AG04450 (cell line): ENCODE measurements at regions not wholly inside any gene's neighbourhood (a gene's known extent, or its start where the extent isn't known, plus 50 kb on each side); places are given as distances from the start of the nearest gene placed in this dataset.

ENCODE experiments used
- CTCF ChIA-PET: fragments of 300-600, 350-600 bp; formaldehyde crosslinking; extraction: SDS; loops from one replicate; lab custom pipeline; 2022; ENCODE audit warnings: antibody characterized with exemption, inconsistent platforms; lab: Charles Lee
- POLR2A ChIA-PET: fragments of 350-600 bp; formaldehyde crosslinking; extraction: SDS; loops from one replicate; lab custom pipeline; 2021; ENCODE audit warnings: antibody characterized with exemption, inconsistent platforms; lab: Yijun Ruan, JAX
- DNase-seq: peaks from one replicate; pipeline ENCODE4 v3.0.0-alpha.2; 2011; ENCODE audit warnings: low read depth, low spot score
- H3K27ac ChIP-seq: one replicate; pipeline ENCODE4 v1.5.1; 2012; ENCODE audit warnings: low read depth, low read length, control low read depth
- H3K27me3 ChIP-seq: one replicate; pipeline ENCODE4 v1.6.0; 2012; ENCODE audit warnings: low read length; ENCODE audit not compliant: control insufficient read depth, insufficient read depth
- H3K4me3 ChIP-seq: 2 replicates; pipeline ENCODE4 v1.5.1; 2011; ENCODE audit warnings: mild to moderate bottlenecking, low read depth, low read length, control low read depth
- H3K9me3 ChIP-seq: 2 replicates; pipeline ENCODE4 v1.5.1; 2012; ENCODE audit warnings: low read length; ENCODE audit not compliant: control insufficient read depth, insufficient read depth
- TF ChIP-seq, protein P1 (sequence below): IDR thresholded peaks from 2 replicates; pipeline ENCODE4 v1.5.1; 2011; ENCODE audit warnings: low read depth, low read length, control low read depth, inconsistent platforms

DNA sequence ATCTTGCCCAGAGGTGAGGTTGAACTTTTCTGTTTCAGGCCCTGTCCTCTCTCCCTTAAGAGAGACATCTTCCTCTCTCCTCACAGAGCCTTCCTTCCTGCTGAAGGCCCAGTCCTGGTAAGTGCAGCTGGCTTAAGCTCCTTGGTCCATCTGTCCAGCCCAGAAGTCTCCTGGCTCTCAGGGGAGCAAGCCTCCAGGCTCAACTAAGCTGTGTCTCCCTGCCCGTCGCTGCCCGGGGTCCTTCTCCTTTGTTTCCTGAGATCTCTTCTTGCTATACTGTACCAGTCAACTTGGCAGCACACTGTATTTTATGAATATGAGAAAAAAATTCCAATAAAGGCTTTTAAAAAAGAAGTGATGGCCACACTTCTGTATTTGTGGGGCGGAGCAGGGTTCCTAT is 77.4 kb downstream of the KCNF1 start:
- Histone ChIP-seq H3K4me3 (no peak overlapping the region), H3K27me3 (peaks cover 2% of the 10 kb centered on the region), H3K27ac (no peak overlapping the region), H3K9me3 (no peaks in the 10 kb centered on the region; the same call in 1 of the 2 replicates)
- TF ChIP-seq, protein P1, sequence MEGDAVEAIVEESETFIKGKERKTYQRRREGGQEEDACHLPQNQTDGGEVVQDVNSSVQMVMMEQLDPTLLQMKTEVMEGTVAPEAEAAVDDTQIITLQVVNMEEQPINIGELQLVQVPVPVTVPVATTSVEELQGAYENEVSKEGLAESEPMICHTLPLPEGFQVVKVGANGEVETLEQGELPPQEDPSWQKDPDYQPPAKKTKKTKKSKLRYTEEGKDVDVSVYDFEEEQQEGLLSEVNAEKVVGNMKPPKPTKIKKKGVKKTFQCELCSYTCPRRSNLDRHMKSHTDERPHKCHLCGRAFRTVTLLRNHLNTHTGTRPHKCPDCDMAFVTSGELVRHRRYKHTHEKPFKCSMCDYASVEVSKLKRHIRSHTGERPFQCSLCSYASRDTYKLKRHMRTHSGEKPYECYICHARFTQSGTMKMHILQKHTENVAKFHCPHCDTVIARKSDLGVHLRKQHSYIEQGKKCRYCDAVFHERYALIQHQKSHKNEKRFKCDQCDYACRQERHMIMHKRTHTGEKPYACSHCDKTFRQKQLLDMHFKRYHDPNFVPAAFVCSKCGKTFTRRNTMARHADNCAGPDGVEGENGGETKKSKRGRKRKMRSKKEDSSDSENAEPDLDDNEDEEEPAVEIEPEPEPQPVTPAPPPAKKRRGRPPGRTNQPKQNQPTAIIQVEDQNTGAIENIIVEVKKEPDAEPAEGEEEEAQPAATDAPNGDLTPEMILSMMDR: no peak
- ChIA-PET CTCF (no interaction called here), POLR2A (no interaction called here)
- DNase-seq: no peak

DNA sequence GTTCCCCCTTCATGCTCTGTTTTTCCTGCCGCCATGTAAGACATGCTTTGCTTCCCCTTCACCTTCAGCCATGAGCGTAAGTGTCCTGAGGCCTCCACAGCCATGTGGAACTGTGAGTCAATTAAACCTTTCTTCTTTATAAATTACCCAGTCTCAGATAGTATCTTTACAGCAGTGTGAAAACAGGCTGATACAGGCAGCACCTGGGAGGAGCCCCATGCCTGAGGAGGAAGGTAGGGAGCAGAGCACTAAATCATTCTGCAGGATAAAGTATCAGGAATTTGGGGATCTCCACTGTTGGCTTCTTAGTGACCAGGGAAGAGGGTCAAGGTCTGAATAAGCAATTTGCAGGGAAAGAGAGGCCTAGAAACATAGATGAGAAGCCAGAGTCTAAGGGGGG is 78.0 kb downstream of the KCNF1 start:
- POLR2A ChIA-PET: no interaction called here
- H3K27ac ChIP-seq: no peak overlapping the region
- peaks cover 2% of the 10 kb centered on the region for H3K27me3 ChIP-seq
- DNase-seq: no peak
- TF ChIP-seq, protein P1: no peak
- CTCF ChIA-PET: no interaction called here
- H3K9me3 ChIP-seq: no peaks in the 10 kb centered on the region; the same call in 1 of the 2 replicates
- no peak overlapping the region for H3K4me3 ChIP-seq

DNA sequence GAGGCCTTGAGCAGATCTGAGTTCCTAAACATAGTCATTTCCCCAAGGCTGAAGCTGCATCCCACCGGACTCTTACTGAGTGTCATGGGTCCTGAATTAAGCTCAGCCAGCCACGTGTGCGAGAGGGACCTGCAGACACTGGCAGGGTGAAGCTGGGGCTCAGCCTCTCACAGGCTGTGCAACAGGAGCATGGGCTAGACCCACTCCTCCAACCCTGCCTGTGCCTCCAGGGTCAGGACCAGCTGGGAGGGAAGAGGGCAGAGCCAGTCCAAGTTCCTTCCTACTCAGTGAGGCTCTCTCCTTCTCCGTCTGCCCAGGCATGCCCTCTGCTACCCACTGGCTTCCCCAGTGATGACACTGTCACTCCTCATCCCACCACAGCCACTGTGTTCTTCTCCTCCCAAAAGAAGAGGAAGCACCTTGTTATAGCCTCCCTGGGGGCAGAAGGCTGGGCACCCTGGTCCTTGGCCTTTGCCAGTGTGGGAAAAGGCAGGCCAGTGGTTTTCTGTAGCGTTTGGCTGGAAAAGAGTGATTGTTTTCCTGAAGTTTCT is 78.9 kb downstream of the KCNF1 start:
- Histone ChIP-seq H3K9me3 (no peaks in the 10 kb centered on the region; the same call in 1 of the 2 replicates), H3K27me3 (peaks cover 2% of the 10 kb centered on the region), H3K27ac (no peak overlapping the region), H3K4me3 (no peak overlapping the region)
- TF ChIP-seq, protein P1: no peak
- POLR2A ChIA-PET: no interaction called here
- CTCF ChIA-PET: no interaction called here
- DNase-seq: no peak

DNA sequence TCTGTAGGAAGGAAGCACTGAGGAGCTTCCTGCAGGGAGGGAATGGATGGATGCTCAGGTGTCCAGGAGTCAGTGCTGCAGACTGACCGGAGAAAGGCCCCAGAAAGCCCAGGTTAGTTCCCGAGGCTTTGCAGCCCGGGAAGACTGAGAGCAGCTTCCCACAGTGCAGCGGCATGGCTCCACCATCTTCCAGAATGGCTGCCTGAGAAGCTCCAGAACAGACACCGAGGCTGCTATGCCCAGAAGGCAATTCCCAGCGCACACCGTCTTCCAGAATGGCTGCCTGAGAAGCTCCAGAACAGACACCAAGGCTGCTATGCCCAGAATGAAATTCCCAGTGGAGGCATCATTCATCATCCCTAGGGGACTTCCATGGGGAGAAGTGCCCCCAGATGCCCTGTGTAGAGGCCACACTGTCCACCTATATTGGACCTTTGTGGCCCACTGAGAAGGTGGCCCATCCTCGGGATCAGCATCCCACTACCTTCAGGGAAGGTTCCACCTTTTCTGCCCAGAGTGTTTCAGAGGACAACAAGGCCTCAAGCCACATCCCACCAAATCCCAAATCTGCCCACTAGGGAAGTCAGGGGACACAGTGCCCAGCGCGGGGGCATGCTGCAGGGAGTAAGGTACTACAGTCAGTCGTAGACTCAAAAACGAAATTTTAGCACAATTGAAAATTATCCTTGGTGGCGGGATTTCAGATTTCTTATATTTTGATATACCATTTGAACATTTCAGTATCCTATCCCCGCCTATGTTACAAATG is 80.5 kb downstream of the KCNF1 start:
- ChIA-PET POLR2A (no interaction called here), CTCF (no interaction called here)
- DNase-seq: no peak
- TF ChIP-seq, protein P1: no peak
- H3K9me3 ChIP-seq: no peaks in the 10 kb centered on the region; the same call in 1 of the 2 replicates
- H3K27ac ChIP-seq: no peak overlapping the region
- H3K4me3 ChIP-seq: no peak overlapping the region
- H3K27me3 ChIP-seq: peaks cover 2% of the 10 kb centered on the region

DNA sequence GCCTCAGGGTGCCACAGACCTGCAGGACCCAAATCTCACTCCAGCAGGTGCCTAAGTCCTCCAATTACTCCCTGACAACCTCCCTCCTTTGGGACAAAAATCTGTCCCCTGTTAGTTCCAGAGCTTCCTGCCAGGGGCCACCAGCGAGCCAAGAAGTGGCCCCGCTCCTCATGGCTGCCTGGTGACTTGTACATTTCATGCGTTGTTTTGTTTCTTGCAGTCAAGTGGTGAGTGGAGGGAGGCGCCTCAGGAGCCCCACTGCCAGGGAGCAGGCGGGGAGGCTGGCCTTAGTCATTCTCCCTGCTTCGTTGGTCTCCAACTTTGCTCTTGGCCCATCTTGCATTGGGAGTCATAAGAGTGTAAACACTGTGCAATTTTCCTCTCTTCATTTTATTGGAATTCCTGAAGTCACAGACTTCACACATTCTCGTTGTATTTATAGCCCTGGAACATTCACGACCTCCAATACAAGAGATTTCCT is 81.3 kb downstream of the KCNF1 start:
- Histone ChIP-seq H3K9me3 (no peaks in the 10 kb centered on the region; the same call in 1 of the 2 replicates), H3K27me3 (peaks cover 2% of the 10 kb centered on the region), H3K4me3 (no peak overlapping the region), H3K27ac (no peak overlapping the region)
- TF ChIP-seq, protein P1: no peak
- DNase-seq: no peak
- CTCF ChIA-PET: no interaction called here
- POLR2A ChIA-PET: no interaction called here
